Endothelial cell of umbilical vein (primary cell): ENCODE measurements at regions not wholly inside any gene's neighbourhood (a gene's known extent, or its start where the extent isn't known, plus 50 kb on each side); places are given as distances from the start of the nearest gene placed in this dataset.

Source experiments
- BruUV-seq: library from RNA; stranded (reverse); fragments of 400-500 nt; replicated peaks from 2 replicates; lab custom pipeline; 2021; lab: Mats Ljungman, UMichigan
- CTCF ChIA-PET: fragments of 300-600, 350-600 bp; sonication (Branson Sonifier 250); formaldehyde crosslinking; loops from one replicate; lab custom pipeline; 2021; ENCODE audit warnings: antibody characterized with exemption, inconsistent platforms; lab: Charles Lee
- POLR2A ChIA-PET: fragments of 300-600, 350-600 bp; sonication (Branson Sonifier 250); formaldehyde crosslinking; loops from one replicate; lab custom pipeline; 2021; ENCODE audit warnings: antibody characterized with exemption, inconsistent platforms; lab: Charles Lee
- DNase-seq: peaks from one replicate; pipeline ENCODE4 v3.0.0-alpha.2; 2011; ENCODE audit warnings: low read depth, low spot score
- FAIRE-seq: peaks from 2 replicates; lab custom pipeline; 2011; peaks lifted over from hg19 to GRCh38; lab: Jason Lieb, UNC
- H2AFZ ChIP-seq: 2 replicates; pipeline ENCODE4 v1.6.0; 2012; ENCODE audit warnings: low read depth, low read length, control low read depth, inconsistent platforms
- H3K27ac ChIP-seq: 2 replicates; pipeline ENCODE4 v1.5.1; 2011; ENCODE audit warnings: low read depth, mild to moderate bottlenecking, control low read depth, low read length, moderate library complexity; ENCODE audit not compliant: insufficient read depth
- H3K27me3 ChIP-seq, 2 experiments: 2 replicates each; pipeline versions ENCODE4 v1.6.0 to v1.6.1; 2011; ENCODE audit warnings: low read length in 2 of 2, mixed read lengths in 1 of 2; ENCODE audit not compliant: control insufficient read depth in 2 of 2, insufficient read depth in 2 of 2
- H3K36me3 ChIP-seq, 2 experiments: 2 replicates in 1 of 2; 3 replicates in 1 of 2; pipeline ENCODE4 v1.5.1; 2011; ENCODE audit warnings: low read length in 2 of 2, mild to moderate bottlenecking in 1 of 2, moderate library complexity in 1 of 2; ENCODE audit not compliant: control insufficient read depth in 2 of 2, insufficient read depth in 2 of 2; ENCODE audit errors: extremely low read depth in 1 of 2
- H3K4me1 ChIP-seq: 3 replicates; pipeline ENCODE4 v1.5.1; 2011; ENCODE audit warnings: mild to moderate bottlenecking, low read length; ENCODE audit not compliant: control insufficient read depth, insufficient read depth; ENCODE audit errors: extremely low read depth
- H3K4me2 ChIP-seq: 2 replicates; pipeline ENCODE4 v1.6.1; 2011; ENCODE audit warnings: low read length, control low read depth, mixed read lengths; ENCODE audit not compliant: insufficient read depth
- H3K4me3 ChIP-seq, 3 experiments: fragments of 200-600 bp in 1 of 3; sonication (generic), shearing (Covaris generic) in 1 of 3; replicated peaks in 1 of 3; 2 replicates each; pipeline ENCODE4 v1.5.1; 2011 to 2016; ENCODE audit warnings: control low read depth in 3 of 3, low read length in 3 of 3, mild to moderate bottlenecking in 2 of 3, inconsistent platforms in 1 of 3, low read depth in 1 of 3, moderate library complexity in 1 of 3; ENCODE audit not compliant: insufficient read depth in 1 of 3
- H3K79me2 ChIP-seq: 2 replicates; pipeline ENCODE4 v1.6.0; 2012; ENCODE audit warnings: low read length, inconsistent platforms; ENCODE audit not compliant: control insufficient read depth, insufficient read depth
- H3K9ac ChIP-seq: replicated peaks from 2 replicates; pipeline ENCODE3; 2011; ENCODE audit warnings: low read length, control low read depth; ENCODE audit not compliant: insufficient read depth; ENCODE audit errors: extremely low read depth
- H3K9me1 ChIP-seq: replicated peaks from 3 replicates; pipeline ENCODE4 v1.6.0; 2011; ENCODE audit warnings: mild to moderate bottlenecking, low read length; ENCODE audit not compliant: control insufficient read depth, insufficient read depth; ENCODE audit errors: extremely low read depth
- H3K9me3 ChIP-seq: replicated peaks from 2 replicates; pipeline ENCODE4 v1.5.1; 2012; ENCODE audit warnings: low read length, inconsistent platforms; ENCODE audit not compliant: control insufficient read depth, insufficient read depth
- H4K20me1 ChIP-seq: replicated peaks from 2 replicates; pipeline ENCODE3; 2011; ENCODE audit warnings: mild to moderate bottlenecking, low read length; ENCODE audit not compliant: control insufficient read depth, insufficient read depth; ENCODE audit errors: extremely low read depth
- CTCF ChIP-seq, 2 donors: IDR thresholded peaks; 1 replicate in 1 of 2; 2 replicates in 1 of 2; pipeline ENCODE4 v1.5.1; 2011; ENCODE audit warnings: low read length in 2 of 2, mild to moderate bottlenecking in 2 of 2, moderate library complexity in 2 of 2, control low read depth in 1 of 2, inconsistent platforms in 1 of 2, low read depth in 1 of 2; ENCODE audit not compliant: insufficient read depth in 1 of 2; ENCODE audit errors: extremely low read depth in 1 of 2
- EZH2 ChIP-seq: IDR thresholded peaks from 2 replicates; pipeline ENCODE4 v1.6.1; 2012; ENCODE audit warnings: borderline replicate concordance, low read depth, mild to moderate bottlenecking, moderate library complexity, low read length, inconsistent platforms; ENCODE audit not compliant: severe bottlenecking
- FOS ChIP-seq: IDR thresholded peaks from 2 replicates; pipeline ENCODE4 v1.6.1; 2011; ENCODE audit warnings: mild to moderate bottlenecking, low read length, moderate library complexity, borderline replicate concordance; ENCODE audit not compliant: insufficient read depth
- GATA2 ChIP-seq: IDR thresholded peaks from 2 replicates; pipeline ENCODE4 v1.7.0; 2011; ENCODE audit warnings: low read depth, mild to moderate bottlenecking, moderate library complexity, mixed read lengths, low read length; ENCODE audit not compliant: insufficient read length, insufficient read depth
- JUN ChIP-seq: IDR thresholded peaks from 2 replicates; pipeline ENCODE4 v1.6.1; 2011; ENCODE audit warnings: borderline replicate concordance, low read depth; ENCODE audit not compliant: insufficient read length, insufficient read depth
- MAX ChIP-seq: IDR thresholded peaks from 2 replicates; pipeline ENCODE4 v1.6.1; 2011; ENCODE audit not compliant: insufficient read depth, insufficient read length
- MYC ChIP-seq: IDR thresholded peaks from one replicate; pipeline ENCODE4 v1.6.1; 2011; ENCODE audit warnings: mild to moderate bottlenecking, low read depth, low read length
- POLR2A ChIP-seq: IDR thresholded peaks from 2 replicates; pipeline ENCODE4 v1.6.1; 2012; ENCODE audit warnings: low read depth, mild to moderate bottlenecking, control low read depth, low read length
- POLR2AphosphoS5 ChIP-seq: IDR thresholded peaks from 2 replicates; pipeline ENCODE4 v1.6.1; 2012; ENCODE audit warnings: low read depth, mild to moderate bottlenecking, control low read depth, low read length, moderate library complexity; ENCODE audit not compliant: insufficient read depth
- dilution Hi-C: fragments of 300-500 bp; cut with MboI; formaldehyde crosslinking; loops from one replicate; pipeline ENCODE4 v1.15.0; 2019; ENCODE audit warnings: low sequenced_read_pairs; ENCODE audit not compliant: extremely low pct_ligation_motif_present
- intact Hi-C: fragments of 100-400 bp; cut with micrococcal nuclease; formaldehyde crosslinking; loops from one replicate; pipeline ENCODE4 v1.10.0; 2022

- Histone ChIP-seq H3K27ac (no peak overlapping the region), H2AFZ (no peak overlapping the region), H3K4me1 (peaks cover 10% of the 10 kb centered on the region), H3K9me1 (no peaks in the 10 kb centered on the region), H3K9me3 (no peaks in the 10 kb centered on the region), H3K9ac (no peak overlapping the region), H3K79me2 (no peaks in the 10 kb centered on the region), H4K20me1 (no peaks in the 10 kb centered on the region), H3K36me3 (no peaks in the 10 kb centered on the region), H3K4me2 (no peak overlapping the region), H3K4me3 (no peak overlapping the region), H3K27me3 (no peaks in the 10 kb centered on the region)
- dilution Hi-C loops (no loop called here), intact Hi-C loops (no loop called here)
- BruUV-seq: no TSS peak
- POLR2A ChIA-PET: no interaction called here
- FAIRE-seq (no peak), DNase-seq (peak; percentile 7)
- TF ChIP-seq FOS: peak; percentile 87
- no peak for TF ChIP-seq JUN
- peak; percentile 43 for TF ChIP-seq GATA2
- CTCF ChIA-PET: no interaction called here
Measured at GRCh38 chr14:28303248-28303647, 463.3 kb upstream of the FOXG1 start.

- Histone ChIP-seq H3K9me3 (no peaks in the 10 kb centered on the region), H3K79me2 (no peaks in the 10 kb centered on the region), H3K27ac (no peak overlapping the region), H3K9me1 (no peaks in the 10 kb centered on the region), H3K4me3 (no peak overlapping the region), H3K4me2 (no peak overlapping the region), H3K27me3 (no peaks in the 10 kb centered on the region), H3K4me1 (peaks cover 23% of the 10 kb centered on the region), H2AFZ (no peak overlapping the region), H3K36me3 (no peaks in the 10 kb centered on the region), H3K9ac (no peak overlapping the region), H4K20me1 (no peaks in the 10 kb centered on the region)
- DNase-seq (no peak), FAIRE-seq (no peak)
- no TSS peak for BruUV-seq
- ChIA-PET POLR2A (no interaction called here), CTCF (no interaction called here)
- intact Hi-C loops (no loop called here), dilution Hi-C loops (no loop called here)
- TF ChIP-seq POLR2A (no peak), MAX (no peak), CTCF (IDR thresholded peaks at IDR 0.05; ENCODE audit: extremely low read depth in 1 of 2, insufficient read depth in 1 of 2, low read depth in 1 of 2, low read length in 2 of 2) (no peak), FOS (no peak), GATA2 (no peak), MYC (no peak), JUN (no peak), POLR2AphosphoS5 (no peak), EZH2 (no peak)
Measured at GRCh38 chr14:28305938-28306337, 460.6 kb upstream of the FOXG1 start.
